LHCN-M2 (cell line): ENCODE measurements at regions not wholly inside any gene's neighbourhood (a gene's known extent, or its start where the extent isn't known, plus 50 kb on each side); places are given as distances from the start of the nearest gene placed in this dataset.
"Not testable (repeated sequence)": the region's sequence is repeated elsewhere in the genome, so short reads cannot be mapped to it uniquely, and the experiment has no call there.

Experiments used
- DNase-seq: peaks from one replicate; pipeline ENCODE4 v3.0.0-alpha.2; 2012; ENCODE audit warnings: low read depth

GRCh38 chr2:63739180-63739579, 102.5 kb upstream of the UGP2 start:
- not testable (repeated sequence) for DNase-seq

- no peak for DNase-seq
These were observed 101.7 kb upstream of the UGP2 start for GRCh38 chr2:63740020-63740419.

GRCh38 chr2:63740943-63741342, 100.8 kb upstream of the UGP2 start:
- peak; percentile 16 for DNase-seq

- peak; percentile 43 for DNase-seq
These were observed 99.7 kb upstream of the UGP2 start for GRCh38 chr2:63741884-63742579.

GRCh38 chr2:63742580-63742976, 99.1 kb upstream of the UGP2 start:
- no peak for DNase-seq

GRCh38 chr2:63743170-63743981, 98.3 kb upstream of the UGP2 start:
- peak; percentile 50 for DNase-seq

- DNase-seq: no peak
These were observed 97.4 kb upstream of the UGP2 start for GRCh38 chr2:63743982-63744966.

- DNase-seq: not testable (repeated sequence)
These were observed 95.1 kb upstream of the UGP2 start for GRCh38 chr2:63746548-63746947.

- no peak for DNase-seq
These were observed 89.8 kb upstream of the UGP2 start for GRCh38 chr2:63751901-63752300.

GRCh38 chr2:63755216-63755615, 86.5 kb upstream of the UGP2 start:
- DNase-seq: no peak

- peak; percentile 39 for DNase-seq
These were observed 85.7 kb upstream of the UGP2 start for GRCh38 chr2:63755965-63756364.

GRCh38 chr2:63763391-63763941, 78.2 kb upstream of the UGP2 start:
- peak; percentile 62 for DNase-seq

- no peak for DNase-seq
These were observed 77.1 kb upstream of the UGP2 start for GRCh38 chr2:63764630-63765029.

GRCh38 chr2:63765117-63765516, 76.6 kb upstream of the UGP2 start:
- no peak for DNase-seq

- no peak for DNase-seq
These were observed 74.4 kb upstream of the UGP2 start for GRCh38 chr2:63767307-63767706.

GRCh38 chr2:63768051-63768450, 73.6 kb upstream of the UGP2 start:
- no peak for DNase-seq

GRCh38 chr2:63769915-63770314, 71.8 kb upstream of the UGP2 start:
- DNase-seq: no peak

- peak; percentile 54 for DNase-seq
These were observed 69.6 kb upstream of the UGP2 start for GRCh38 chr2:63772061-63772460.

- no peak for DNase-seq
These were observed 66.5 kb upstream of the UGP2 start for GRCh38 chr2:63775191-63775590.

- no peak for DNase-seq
These were observed 65.3 kb upstream of the UGP2 start for GRCh38 chr2:63776382-63776781.

- no peak for DNase-seq
These were observed 63.9 kb upstream of the UGP2 start for GRCh38 chr2:63777816-63778215.

GRCh38 chr2:63778391-63778790, 63.3 kb upstream of the UGP2 start:
- DNase-seq: no peak
